GM18907 (cell line): ENCODE measurements at regions not wholly inside any gene's neighbourhood (a gene's known extent, or its start where the extent isn't known, plus 50 kb on each side); places are given as distances from the start of the nearest gene placed in this dataset.
"Not testable (repeated sequence)": the region's sequence is repeated elsewhere in the genome, so short reads cannot be mapped to it uniquely, and the experiment has no call there.

Experiments used
- ATAC-seq: cut with Tn5 transposase; IDR thresholded peaks from one replicate; pipeline ENCODE4 v1.9.1; 2021; ENCODE audit warnings: mild to moderate bottlenecking, moderate library complexity; ENCODE audit not compliant: unreplicated experiment

- no peak for ATAC-seq
Measured at GRCh38 chr18:46224181-46224775, 120.1 kb downstream of the HAUS1 start.

GRCh38 chr18:46226461-46226860, 122.3 kb downstream of the HAUS1 start:
- ATAC-seq = no peak

- not testable (repeated sequence) for ATAC-seq
Measured at GRCh38 chr18:46229641-46230040, 125.5 kb downstream of the HAUS1 start.

GRCh38 chr18:46236156-46236555, 132.0 kb downstream of the HAUS1 start:
- ATAC-seq = no peak

GRCh38 chr18:46237891-46238290, 133.7 kb downstream of the HAUS1 start:
- ATAC-seq = no peak

GRCh38 chr18:46239549-46239948, 135.4 kb downstream of the HAUS1 start:
- ATAC-seq = no peak

GRCh38 chr18:46239998-46240397, 135.8 kb downstream of the HAUS1 start:
- ATAC-seq = no peak

- not testable (repeated sequence) for ATAC-seq
Measured at GRCh38 chr18:46241393-46241792, 137.2 kb downstream of the HAUS1 start.

GRCh38 chr18:46242183-46242582, 138.0 kb downstream of the HAUS1 start:
- no peak for ATAC-seq

GRCh38 chr18:46243095-46243494, 138.9 kb downstream of the HAUS1 start:
- ATAC-seq = no peak

- no peak for ATAC-seq
Measured at GRCh38 chr18:46243673-46244072, 139.5 kb downstream of the HAUS1 start.

- ATAC-seq = no peak
Measured at GRCh38 chr18:46246101-46246500, 141.9 kb downstream of the HAUS1 start.

- ATAC-seq = no peak
Measured at GRCh38 chr18:46247942-46248341, 143.8 kb downstream of the HAUS1 start.

- peak; percentile 98 for ATAC-seq
Measured at GRCh38 chr18:46250084-46250811, 146.1 kb downstream of the HAUS1 start.

- ATAC-seq = peak; percentile 31
Measured at GRCh38 chr18:46250812-46251173, 146.6 kb downstream of the HAUS1 start.

- ATAC-seq = no peak
Measured at GRCh38 chr18:46252759-46253158, 148.6 kb downstream of the HAUS1 start.

GRCh38 chr18:46253498-46253897, 149.3 kb downstream of the HAUS1 start:
- ATAC-seq = no peak

- ATAC-seq = no peak
Measured at GRCh38 chr18:46256078-46256477, 151.9 kb downstream of the HAUS1 start.

- no peak for ATAC-seq
Measured at GRCh38 chr18:46257366-46257765, 153.2 kb downstream of the HAUS1 start.

- no peak for ATAC-seq
Measured at GRCh38 chr18:46260016-46260878, 156.1 kb downstream of the HAUS1 start.

- no peak for ATAC-seq
Measured at GRCh38 chr18:46260879-46261143, 156.6 kb downstream of the HAUS1 start.

- ATAC-seq = no peak
Measured at GRCh38 chr18:46261799-46262198, 157.6 kb downstream of the HAUS1 start.
